ENCODE measurements at regions not wholly inside any gene's neighbourhood (a gene's known extent, or its start where the extent isn't known, plus 50 kb on each side); places are given as distances from the start of the nearest gene placed in this dataset.

DNA sequence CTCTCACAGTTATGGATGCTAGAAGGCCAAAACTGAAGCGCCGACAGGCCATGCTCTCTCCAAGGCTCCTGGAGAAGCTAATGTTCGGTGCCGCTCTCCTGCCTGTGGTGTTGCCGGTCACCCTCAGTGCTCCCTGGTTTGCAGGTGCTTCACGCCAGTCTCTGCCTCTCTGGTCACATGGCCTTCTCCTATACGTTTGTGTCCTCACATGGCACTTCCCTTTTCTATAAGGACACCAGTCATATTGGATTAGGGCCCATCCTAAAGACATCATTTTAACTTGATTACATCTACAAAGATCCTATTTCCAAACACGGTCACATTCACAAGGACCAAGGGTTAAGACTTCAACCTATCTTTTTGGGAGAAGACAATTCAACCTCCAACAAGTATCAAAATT, 671.3 kb upstream of the ARGLU1 start:
- Histone ChIP-seq H3K9me3 (no peaks in the 10 kb centered on the region), H3K36me3 (no peaks in the 10 kb centered on the region), H3K27ac (no peak overlapping the region), H3K4me1 (ENCODE audit: control insufficient read depth in 1 of 2, low read depth in 2 of 2) (no peaks in the 10 kb centered on the region), H3K4me3 (no peak overlapping the region), H3K27me3 (replicated peaks; ENCODE audit: insufficient read depth) (no peaks in the 10 kb centered on the region)
- TF ChIP-seq, protein P1, sequence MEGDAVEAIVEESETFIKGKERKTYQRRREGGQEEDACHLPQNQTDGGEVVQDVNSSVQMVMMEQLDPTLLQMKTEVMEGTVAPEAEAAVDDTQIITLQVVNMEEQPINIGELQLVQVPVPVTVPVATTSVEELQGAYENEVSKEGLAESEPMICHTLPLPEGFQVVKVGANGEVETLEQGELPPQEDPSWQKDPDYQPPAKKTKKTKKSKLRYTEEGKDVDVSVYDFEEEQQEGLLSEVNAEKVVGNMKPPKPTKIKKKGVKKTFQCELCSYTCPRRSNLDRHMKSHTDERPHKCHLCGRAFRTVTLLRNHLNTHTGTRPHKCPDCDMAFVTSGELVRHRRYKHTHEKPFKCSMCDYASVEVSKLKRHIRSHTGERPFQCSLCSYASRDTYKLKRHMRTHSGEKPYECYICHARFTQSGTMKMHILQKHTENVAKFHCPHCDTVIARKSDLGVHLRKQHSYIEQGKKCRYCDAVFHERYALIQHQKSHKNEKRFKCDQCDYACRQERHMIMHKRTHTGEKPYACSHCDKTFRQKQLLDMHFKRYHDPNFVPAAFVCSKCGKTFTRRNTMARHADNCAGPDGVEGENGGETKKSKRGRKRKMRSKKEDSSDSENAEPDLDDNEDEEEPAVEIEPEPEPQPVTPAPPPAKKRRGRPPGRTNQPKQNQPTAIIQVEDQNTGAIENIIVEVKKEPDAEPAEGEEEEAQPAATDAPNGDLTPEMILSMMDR (IDR thresholded peaks at IDR 0.05) = no peak
- no peak for DNase-seq (ENCODE audit: low spot score)
- ATAC-seq (ENCODE audit: insufficient number of reproducible peaks, low FRiP score, low read depth) = no peak

DNA sequence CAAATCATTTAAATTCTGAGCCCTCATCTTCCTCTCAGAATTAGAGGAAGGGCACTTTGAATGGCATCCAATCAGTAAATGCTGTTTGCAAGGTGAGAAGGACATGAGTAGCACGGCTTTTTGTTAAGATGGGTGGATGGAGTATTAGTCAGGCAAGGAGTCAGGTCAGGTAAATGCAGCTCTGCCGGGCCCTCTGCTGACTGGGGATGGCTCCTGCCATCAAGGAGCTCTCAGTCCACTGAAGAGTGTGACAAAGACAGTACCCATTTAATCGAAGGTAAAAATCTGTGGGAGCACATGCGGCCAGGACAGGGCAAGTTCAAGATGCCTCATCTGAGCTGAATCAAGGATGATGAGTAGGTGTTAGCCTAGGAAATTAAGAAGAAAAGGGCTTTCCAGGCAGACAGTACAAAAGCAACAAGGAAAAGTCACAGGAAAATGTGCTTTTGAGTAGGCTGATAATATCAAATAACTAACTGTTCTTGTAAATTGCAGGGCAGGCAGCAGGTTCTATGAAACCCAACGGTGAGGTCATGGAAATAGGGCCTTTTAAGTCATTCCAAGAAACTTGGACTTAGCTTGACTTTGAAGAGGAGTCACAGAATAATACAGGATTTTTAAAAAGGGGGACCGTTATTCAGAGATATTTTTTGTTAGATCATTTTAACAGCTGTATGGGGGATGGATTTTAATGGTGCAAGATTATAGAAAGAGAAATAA, 670.5 kb upstream of the ARGLU1 start:
- Histone ChIP-seq H3K36me3 (no peaks in the 10 kb centered on the region), H3K4me1 (ENCODE audit: control insufficient read depth in 1 of 2, low read depth in 2 of 2) (no peaks in the 10 kb centered on the region), H3K27ac (no peak overlapping the region), H3K4me3 (no peak overlapping the region), H3K27me3 (replicated peaks; ENCODE audit: insufficient read depth) (no peaks in the 10 kb centered on the region), H3K9me3 (no peaks in the 10 kb centered on the region)
- no peak for ATAC-seq (ENCODE audit: insufficient number of reproducible peaks, low FRiP score, low read depth)
- TF ChIP-seq, protein P1 (IDR thresholded peaks at IDR 0.05) = no peak
- no peak for DNase-seq (ENCODE audit: low spot score)

DNA sequence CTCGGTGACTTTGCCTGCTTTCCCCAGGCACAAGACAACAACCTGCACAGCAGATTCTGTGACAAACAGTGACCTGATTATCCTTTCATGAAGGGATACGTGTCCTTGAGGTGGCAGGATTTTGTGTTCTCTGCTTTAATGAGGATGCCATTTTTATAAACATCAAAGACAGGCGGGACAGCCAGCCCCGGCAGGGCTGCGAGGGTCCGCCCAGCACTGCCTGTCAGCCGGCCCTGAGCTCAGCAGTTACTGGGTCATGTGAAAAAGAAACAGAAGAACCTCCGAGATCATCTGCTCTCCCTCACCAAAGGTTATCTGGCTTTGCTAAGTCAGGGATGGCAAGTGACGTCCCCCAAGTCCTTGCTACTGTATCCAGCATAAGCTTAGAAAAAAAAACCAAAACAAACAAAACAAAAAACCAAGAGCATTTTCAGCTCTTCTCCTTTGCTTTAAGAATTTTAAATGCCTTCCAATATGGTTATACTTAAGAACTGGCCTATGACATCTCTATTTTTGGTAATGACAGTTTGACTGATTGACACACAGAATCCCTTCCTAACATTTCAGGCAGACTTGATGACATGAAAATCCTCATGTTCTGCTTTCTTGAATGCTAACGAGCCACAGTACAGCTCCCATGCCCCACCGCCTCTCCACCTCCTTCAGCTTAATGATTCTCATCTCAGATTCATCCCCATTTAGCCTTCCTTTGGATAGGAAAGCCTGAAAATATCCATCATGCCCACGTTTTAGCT, 666.6 kb upstream of the ARGLU1 start:
- Histone ChIP-seq H3K4me1 (ENCODE audit: control insufficient read depth in 1 of 2, low read depth in 2 of 2) (no peaks in the 10 kb centered on the region), H3K27me3 (replicated peaks; ENCODE audit: insufficient read depth) (no peaks in the 10 kb centered on the region), H3K4me3 (no peak overlapping the region), H3K36me3 (no peaks in the 10 kb centered on the region), H3K9me3 (no peaks in the 10 kb centered on the region), H3K27ac (no peak overlapping the region)
- TF ChIP-seq, protein P1 (IDR thresholded peaks at IDR 0.05) = no peak
- ATAC-seq (ENCODE audit: insufficient number of reproducible peaks, low FRiP score, low read depth) = no peak
- DNase-seq (ENCODE audit: low spot score) = no peak

DNA sequence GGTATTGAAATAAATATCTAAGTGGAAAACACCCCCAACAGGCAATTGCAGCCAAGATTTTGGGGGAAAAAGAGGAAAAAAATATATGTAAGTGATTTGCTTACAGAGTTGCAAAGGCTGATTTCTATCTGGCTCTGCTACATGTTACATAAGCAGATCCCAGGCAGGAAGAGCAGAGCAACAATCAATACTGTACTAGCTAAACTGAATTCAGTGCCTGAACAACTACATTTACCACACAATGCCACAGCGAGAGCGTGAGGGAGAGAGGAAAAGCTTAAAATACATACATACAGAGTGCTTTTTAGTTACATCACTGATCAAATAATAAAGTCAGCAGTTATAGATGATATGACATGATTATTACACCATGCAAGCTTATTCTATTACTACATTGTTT, 665.6 kb upstream of the ARGLU1 start:
- ATAC-seq (ENCODE audit: insufficient number of reproducible peaks, low FRiP score, low read depth) = no peak
- Histone ChIP-seq H3K36me3 (no peaks in the 10 kb centered on the region), H3K4me3 (no peak overlapping the region), H3K4me1 (ENCODE audit: control insufficient read depth in 1 of 2, low read depth in 2 of 2) (no peaks in the 10 kb centered on the region), H3K9me3 (no peaks in the 10 kb centered on the region), H3K27ac (no peak overlapping the region), H3K27me3 (replicated peaks; ENCODE audit: insufficient read depth) (no peaks in the 10 kb centered on the region)
- TF ChIP-seq, protein P1 (IDR thresholded peaks at IDR 0.05) = no peak
- no peak for DNase-seq (ENCODE audit: low spot score)

DNA sequence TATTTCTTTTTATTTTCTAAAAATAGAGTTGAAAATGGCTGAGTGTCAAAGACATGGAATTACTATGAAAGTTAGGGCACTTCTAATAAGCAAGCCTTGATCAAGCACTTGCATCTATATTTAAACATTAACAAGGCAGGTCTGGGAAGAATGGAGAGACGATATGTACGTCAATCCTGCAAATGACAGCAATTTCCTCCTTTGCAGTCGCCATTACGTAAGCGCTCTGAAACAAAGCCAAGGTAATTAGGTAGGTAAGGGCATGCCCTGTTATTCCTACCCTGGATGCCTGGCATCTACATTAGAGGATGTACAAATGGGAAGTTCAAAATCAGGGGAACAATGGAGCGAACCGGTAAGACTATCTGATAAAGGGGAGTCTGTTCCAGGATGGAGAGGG, 664.0 kb upstream of the ARGLU1 start:
- H3K27me3 ChIP-seq (replicated peaks; ENCODE audit: insufficient read depth) = no peaks in the 10 kb centered on the region
- no peaks in the 10 kb centered on the region for H3K36me3 ChIP-seq
- H3K9me3 ChIP-seq = no peaks in the 10 kb centered on the region
- TF ChIP-seq, protein P1 (IDR thresholded peaks at IDR 0.05) = no peak
- H3K4me1 ChIP-seq (ENCODE audit: control insufficient read depth in 1 of 2, low read depth in 2 of 2) = no peaks in the 10 kb centered on the region
- ATAC-seq (ENCODE audit: insufficient number of reproducible peaks, low FRiP score, low read depth) = no peak
- no peak overlapping the region for H3K4me3 ChIP-seq
- DNase-seq (ENCODE audit: low spot score) = no peak
- H3K27ac ChIP-seq = no peak overlapping the region
